A549 (cell line): ENCODE measurements at regions not wholly inside any gene's neighbourhood (a gene's known extent, or its start where the extent isn't known, plus 50 kb on each side); places are given as distances from the start of the nearest gene placed in this dataset.

Experiments
- ATAC-seq, 2 experiments: fragments of 200-7000 bp in 1 of 2; fragments of >200 bp in 1 of 2; cut with Nextera tagmentation in 1 of 2; cut with Tn5 transposase in 1 of 2; 3 replicates each; pipeline versions ENCODE4 v1.8.0 to v1.9.1; 2018 to 2020; ENCODE audit warnings: mild to moderate bottlenecking in 1 of 2, moderate library complexity in 1 of 2
- CTCF ChIA-PET: fragments of 300-600 bp; sonication (Branson Sonifier 250); formaldehyde crosslinking; extraction: SDS; loops from one replicate; lab custom pipeline; 2021; ENCODE audit warnings: antibody characterized with exemption, inconsistent platforms; lab: Yijun Ruan, JAX
- POLR2A ChIA-PET: fragments of 350-600 bp; formaldehyde crosslinking; extraction: SDS; loops from one replicate; lab custom pipeline; 2021; ENCODE audit warnings: antibody characterized with exemption, inconsistent platforms; lab: Yijun Ruan, JAX
- DNase-seq, 2 experiments: peaks; one replicate each; pipeline versions ENCODE4 v3.0.0 to v3.0.0-alpha.2; 2011 to 2016; ENCODE audit warnings: low read depth in 1 of 2, low spot score in 1 of 2
- FAIRE-seq: peaks from 2 replicates; lab custom pipeline; 2011; peaks lifted over from hg19 to GRCh38; lab: Jason Lieb, UNC
- H3K27ac ChIP-seq, 2 experiments: fragments of >200 bp; sonication (Bioruptor Twin); formaldehyde crosslinking; 3 replicates each; pipeline ENCODE4 v1.5.1; 2016 to 2017
- H3K4me1 ChIP-seq: fragments of >200 bp; sonication (Bioruptor Twin); formaldehyde crosslinking; 3 replicates; pipeline ENCODE4 v1.6.1; 2016
- H3K4me2 ChIP-seq: fragments of >200 bp; sonication (Bioruptor Twin); formaldehyde crosslinking; 3 replicates; pipeline ENCODE4 v1.6.1; 2016
- H3K4me3 ChIP-seq: fragments of >200 bp; sonication (Bioruptor Twin); formaldehyde crosslinking; 3 replicates; pipeline ENCODE4 v1.5.1; 2016
- H3K9me3 ChIP-seq: fragments of >200 bp; sonication (Bioruptor Twin); formaldehyde crosslinking; 3 replicates; pipeline ENCODE4 v1.6.1; 2016
- CBX8 ChIP-seq: fragments of 200-600 bp; sonication (generic); IDR thresholded peaks from 2 replicates; pipeline ENCODE4 v1.6.1; 2016
- EHF ChIP-seq: fragments of 250-450 bp; sonication (Bioruptor Pico); IDR thresholded peaks from 2 replicates; pipeline ENCODE4 v1.5.0; 2020; ENCODE audit warnings: mild to moderate bottlenecking
- ESRRA ChIP-seq: fragments of 150-350 bp; IDR thresholded peaks from 2 replicates; pipeline ENCODE4 v1.6.1; 2014; ENCODE audit warnings: mild to moderate bottlenecking, low read length, borderline replicate concordance
- FOSB ChIP-seq: fragments of 250-450 bp; sonication (Bioruptor Pico); IDR thresholded peaks from 2 replicates; pipeline ENCODE4 v1.5.0; 2020; ENCODE audit warnings: mild to moderate bottlenecking, moderate library complexity
- FOXS1 ChIP-seq: fragments of 250-450 bp; sonication (Bioruptor Pico); IDR thresholded peaks from 2 replicates; pipeline ENCODE4 v1.5.0; 2020; ENCODE audit warnings: mild to moderate bottlenecking, moderate library complexity
- HDAC2 ChIP-seq: fragments of 200-600 bp; sonication (generic); IDR thresholded peaks from 2 replicates; pipeline ENCODE4 v1.6.1; 2016
- HOXB5 ChIP-seq: fragments of 250-450 bp; sonication (Bioruptor Pico); IDR thresholded peaks from 2 replicates; pipeline ENCODE4 v1.5.0; 2020; ENCODE audit warnings: mild to moderate bottlenecking, moderate library complexity
- JUN ChIP-seq, 2 experiments: fragments of >200 bp; sonication (Bioruptor Twin); formaldehyde crosslinking; IDR thresholded peaks; 2 replicates in 1 of 2; 3 replicates in 1 of 2; pipeline ENCODE4 v1.6.1; 2016 to 2017
- JUNB ChIP-seq: fragments of >200 bp; sonication (Bioruptor Twin); formaldehyde crosslinking; IDR thresholded peaks from 2 replicates; pipeline ENCODE4 v1.6.1; 2016
- KDM1A ChIP-seq: fragments of 200-600 bp; sonication (generic); IDR thresholded peaks from 2 replicates; pipeline ENCODE4 v1.6.1; 2016; ENCODE audit warnings: low read depth, mild to moderate bottlenecking
- MAFK ChIP-seq: fragments of 450-650 bp; IDR thresholded peaks from 2 replicates; pipeline ENCODE4 v1.6.1; 2014; ENCODE audit not compliant: partially characterized antibody
- MYC ChIP-seq: IDR thresholded peaks from 2 replicates; pipeline ENCODE4 v1.6.1; 2012; ENCODE audit warnings: mild to moderate bottlenecking, inconsistent platforms, low read length, improper control_type of control experiment, borderline replicate concordance
- NR3C1 ChIP-seq: fragments of >200 bp; sonication (Bioruptor Twin); formaldehyde crosslinking; IDR thresholded peaks from 3 replicates; pipeline ENCODE4 v1.6.1; 2017
- PHF8 ChIP-seq: fragments of 200-600 bp; sonication (generic); IDR thresholded peaks from 2 replicates; pipeline ENCODE4 v1.6.1; 2016; ENCODE audit warnings: low read depth, mild to moderate bottlenecking, antibody characterized with exemption, moderate library complexity, borderline replicate concordance
- POLR2AphosphoS2 ChIP-seq: conservative IDR thresholded peaks from 2 replicates; pipeline ENCODE4 v1.6.1; 2012; ENCODE audit warnings: low read length, improper control_type of control experiment, inconsistent platforms
- RNF2 ChIP-seq: fragments of 200-600 bp; sonication (generic); IDR thresholded peaks from 2 replicates; pipeline ENCODE4 v1.6.1; 2016; ENCODE audit warnings: low read depth, mild to moderate bottlenecking, antibody characterized with exemption, moderate library complexity, borderline replicate concordance
- TFCP2L1 ChIP-seq: fragments of 250-450 bp; sonication (Bioruptor Pico); IDR thresholded peaks from 2 replicates; pipeline ENCODE4 v1.5.0; 2021; ENCODE audit warnings: mild to moderate bottlenecking
- ZSCAN20 ChIP-seq: fragments of 250-450 bp; sonication (Bioruptor Pico); IDR thresholded peaks from 2 replicates; pipeline ENCODE4 v1.8.0; 2022; ENCODE audit warnings: mild to moderate bottlenecking, moderate library complexity
- WGBS: methylation state at CpG from one replicate; pipeline ENCODE4 v1.1.6; 2017; ENCODE audit errors: missing lambda C conversion rate; 5-methylcytosine and 5-hydroxymethylcytosine counted together
- TF ChIP-seq, protein P1 (sequence below): fragments of 150-350 bp; IDR thresholded peaks from 2 replicates; pipeline ENCODE4 v1.6.1; 2014; ENCODE audit warnings: low read depth, mild to moderate bottlenecking, low read length
- TF ChIP-seq, protein P2 (sequence below): IDR thresholded peaks from 2 replicates; pipeline ENCODE4 v1.6.1; 2012
- TF ChIP-seq, protein P3 (sequence below): IDR thresholded peaks from 2 replicates; pipeline ENCODE4 v1.6.1; 2012
- TF ChIP-seq, protein P4 (sequence below): fragments of 250-450 bp; sonication (Bioruptor Pico); IDR thresholded peaks from 2 replicates; pipeline ENCODE4 v1.5.0; 2021; ENCODE audit warnings: mild to moderate bottlenecking, moderate library complexity, borderline replicate concordance

DNA sequence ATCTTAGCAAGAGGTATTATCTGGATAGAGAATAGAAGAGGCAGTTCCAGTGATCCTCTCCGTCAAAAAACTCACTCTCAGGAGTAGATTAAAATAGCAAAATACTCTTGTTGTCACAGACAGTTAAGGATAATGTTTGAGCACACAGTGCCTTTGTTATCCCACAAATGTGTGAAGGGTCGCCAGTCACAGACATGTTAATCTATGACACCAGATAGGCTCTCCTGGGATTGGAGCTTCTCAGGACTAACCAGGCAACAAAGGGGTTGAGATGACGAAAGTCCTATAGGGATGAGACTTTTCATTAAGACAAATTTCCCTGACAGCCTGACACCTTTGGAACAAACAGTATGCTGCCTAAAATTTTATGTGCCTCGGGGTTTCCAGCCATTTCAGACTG, 1947.1 kb downstream of the OLFM4 start:
- CTCF ChIA-PET = no interaction called here
- Histone ChIP-seq H3K4me1 (no peaks in the 10 kb centered on the region), H3K4me2 (no peak overlapping the region), H3K9me3 (no peaks in the 10 kb centered on the region), H3K4me3 (no peak overlapping the region), H3K27ac (no peak overlapping the region)
- FAIRE-seq (no peak), DNase-seq (no peak), ATAC-seq (no peak)
- POLR2A ChIA-PET = no interaction called here
- 1% methylated on average over 4 of the region's 4 CpGs for WGBS
- no peak for TF ChIP-seq JUNB
- TF ChIP-seq, all 56 proteins: peak for 0

DNA sequence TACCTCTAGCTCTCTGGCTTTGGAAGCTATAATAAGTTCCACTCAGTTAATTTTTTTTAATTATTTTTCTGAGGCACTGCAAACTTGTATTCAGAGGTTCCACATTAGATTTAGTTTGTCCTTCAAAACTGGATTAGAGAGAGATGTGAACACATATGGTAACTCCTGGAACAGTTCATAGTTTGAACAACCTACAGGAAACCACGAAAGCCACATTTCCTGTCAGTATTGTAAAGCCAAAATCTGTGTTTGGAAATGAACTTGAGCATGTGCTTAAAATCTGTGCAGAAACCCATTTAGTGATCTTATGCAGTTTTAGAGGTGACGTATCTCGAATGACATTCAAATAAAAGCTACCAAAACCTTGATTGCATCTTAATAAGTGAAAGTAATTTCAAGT, 1952.0 kb downstream of the OLFM4 start:
- CTCF ChIA-PET = no interaction called here
- Histone ChIP-seq H3K4me1 (no peaks in the 10 kb centered on the region), H3K4me3 (no peak overlapping the region), H3K4me2 (no peak overlapping the region), H3K27ac (no peak overlapping the region), H3K9me3 (no peaks in the 10 kb centered on the region)
- ATAC-seq (no peak), DNase-seq (no peak), FAIRE-seq (no peak)
- 9% methylated on average over 3 of the region's 3 CpGs for WGBS
- POLR2A ChIA-PET = no interaction called here
- TF ChIP-seq KDM1A (no peak), RNF2 (no peak), NR3C1 (no peak), FOSB (CRISPR knock-in tag) (no peak), HOXB5 (CRISPR knock-in tag) (no peak), MAFK (no peak), HDAC2 (no peak), ZSCAN20 (CRISPR knock-in tag) (no peak), EHF (CRISPR knock-in tag) (no peak), TFCP2L1 (CRISPR knock-in tag) (no peak), JUN (IDR thresholded peaks at IDR 0.05) (no peak)
- TF ChIP-seq, protein P1, sequence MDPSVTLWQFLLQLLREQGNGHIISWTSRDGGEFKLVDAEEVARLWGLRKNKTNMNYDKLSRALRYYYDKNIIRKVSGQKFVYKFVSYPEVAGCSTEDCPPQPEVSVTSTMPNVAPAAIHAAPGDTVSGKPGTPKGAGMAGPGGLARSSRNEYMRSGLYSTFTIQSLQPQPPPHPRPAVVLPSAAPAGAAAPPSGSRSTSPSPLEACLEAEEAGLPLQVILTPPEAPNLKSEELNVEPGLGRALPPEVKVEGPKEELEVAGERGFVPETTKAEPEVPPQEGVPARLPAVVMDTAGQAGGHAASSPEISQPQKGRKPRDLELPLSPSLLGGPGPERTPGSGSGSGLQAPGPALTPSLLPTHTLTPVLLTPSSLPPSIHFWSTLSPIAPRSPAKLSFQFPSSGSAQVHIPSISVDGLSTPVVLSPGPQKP = no peak
- TF ChIP-seq, protein P2, sequence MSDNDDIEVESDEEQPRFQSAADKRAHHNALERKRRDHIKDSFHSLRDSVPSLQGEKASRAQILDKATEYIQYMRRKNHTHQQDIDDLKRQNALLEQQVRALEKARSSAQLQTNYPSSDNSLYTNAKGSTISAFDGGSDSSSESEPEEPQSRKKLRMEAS = no peak
- TF ChIP-seq, protein P3, sequence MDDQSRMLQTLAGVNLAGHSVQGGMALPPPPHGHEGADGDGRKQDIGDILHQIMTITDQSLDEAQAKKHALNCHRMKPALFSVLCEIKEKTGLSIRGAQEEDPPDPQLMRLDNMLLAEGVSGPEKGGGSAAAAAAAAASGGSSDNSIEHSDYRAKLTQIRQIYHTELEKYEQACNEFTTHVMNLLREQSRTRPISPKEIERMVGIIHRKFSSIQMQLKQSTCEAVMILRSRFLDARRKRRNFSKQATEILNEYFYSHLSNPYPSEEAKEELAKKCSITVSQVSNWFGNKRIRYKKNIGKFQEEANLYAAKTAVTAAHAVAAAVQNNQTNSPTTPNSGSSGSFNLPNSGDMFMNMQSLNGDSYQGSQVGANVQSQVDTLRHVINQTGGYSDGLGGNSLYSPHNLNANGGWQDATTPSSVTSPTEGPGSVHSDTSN = no peak
- TF ChIP-seq, protein P4, sequence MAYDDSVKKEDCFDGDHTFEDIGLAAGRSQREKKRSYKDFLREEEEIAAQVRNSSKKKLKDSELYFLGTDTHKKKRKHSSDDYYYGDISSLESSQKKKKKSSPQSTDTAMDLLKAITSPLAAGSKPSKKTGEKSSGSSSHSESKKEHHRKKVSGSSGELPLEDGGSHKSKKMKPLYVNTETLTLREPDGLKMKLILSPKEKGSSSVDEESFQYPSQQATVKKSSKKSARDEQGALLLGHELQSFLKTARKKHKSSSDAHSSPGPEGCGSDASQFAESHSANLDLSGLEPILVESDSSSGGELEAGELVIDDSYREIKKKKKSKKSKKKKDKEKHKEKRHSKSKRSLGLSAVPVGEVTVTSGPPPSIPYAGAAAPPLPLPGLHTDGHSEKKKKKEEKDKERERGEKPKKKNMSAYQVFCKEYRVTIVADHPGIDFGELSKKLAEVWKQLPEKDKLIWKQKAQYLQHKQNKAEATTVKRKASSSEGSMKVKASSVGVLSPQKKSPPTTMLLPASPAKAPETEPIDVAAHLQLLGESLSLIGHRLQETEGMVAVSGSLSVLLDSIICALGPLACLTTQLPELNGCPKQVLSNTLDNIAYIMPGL = no peak

DNA sequence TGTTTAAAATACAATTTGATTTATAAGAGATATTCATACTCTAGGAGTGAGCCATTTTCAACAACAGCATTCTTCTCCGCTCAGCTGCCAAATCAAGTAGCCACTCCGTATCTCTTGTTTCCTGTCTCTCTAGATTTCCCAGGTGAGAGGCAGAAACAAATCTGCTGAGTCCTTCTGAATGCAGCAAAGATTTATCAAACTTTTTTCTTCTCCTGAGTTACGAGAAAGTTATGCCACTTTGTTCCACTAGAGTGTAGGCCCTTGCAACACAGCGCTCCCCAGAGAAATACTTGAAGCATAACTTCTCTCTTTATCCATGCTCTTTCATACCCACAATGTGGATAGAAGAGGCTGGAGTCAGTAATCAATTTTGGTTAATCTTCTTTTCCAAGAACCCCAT, 1960.8 kb downstream of the OLFM4 start:
- TF ChIP-seq JUNB = no peak
- TF ChIP-seq MYC = no peak
- TF ChIP-seq, protein P2 = no peak
- no peak for TF ChIP-seq CBX8
- no peak for TF ChIP-seq FOXS1 (CRISPR knock-in tag)
- TF ChIP-seq POLR2AphosphoS2 = no peak
- no peak for TF ChIP-seq PHF8
- TF ChIP-seq ESRRA = no peak
- Histone ChIP-seq H3K4me1 (no peaks in the 10 kb centered on the region), H3K4me2 (no peak overlapping the region), H3K4me3 (no peak overlapping the region), H3K9me3 (no peaks in the 10 kb centered on the region), H3K27ac (no peak overlapping the region)
- POLR2A ChIA-PET = no interaction called here
- 6% methylated on average over 4 of the region's 4 CpGs for WGBS
- no peak for ATAC-seq
- CTCF ChIA-PET = no interaction called here
- no peak for FAIRE-seq
- no peak for DNase-seq
